ENCODE measurements at regions not wholly inside any gene's neighbourhood (a gene's known extent, or its start where the extent isn't known, plus 50 kb on each side); places are given as distances from the start of the nearest gene placed in this dataset.
"Not testable (repeated sequence)": the region's sequence is repeated elsewhere in the genome, so short reads cannot be mapped to it uniquely, and the experiment has no call there.

DNA sequence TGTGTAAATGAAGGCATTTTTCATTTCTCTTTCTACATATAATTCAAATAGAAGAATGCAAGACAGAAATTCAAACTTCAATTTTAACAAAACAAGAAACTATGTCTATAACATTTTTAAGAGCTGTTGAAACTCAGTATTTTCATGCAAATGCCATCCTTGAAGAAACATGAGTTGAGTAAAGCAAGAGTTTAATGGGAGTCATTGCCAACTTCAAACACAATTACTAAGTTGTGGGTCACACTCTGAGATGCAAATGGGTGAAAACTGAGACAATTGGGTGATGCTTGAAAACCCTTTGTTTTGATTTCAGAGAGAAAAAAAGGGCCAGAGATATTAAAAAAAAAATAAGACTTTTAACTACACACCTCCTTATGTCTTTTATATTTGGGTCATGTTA, 865.9 kb downstream of the FAT4 start:
- DNase-seq, result no peak
- Histone ChIP-seq H3K4me3 (ENCODE audit: insufficient read depth, low read depth, low read length) (no peak overlapping the region), H3K27me3 (ENCODE audit: control insufficient read depth, insufficient read depth, low read length) (no peaks in the 10 kb centered on the region), H3K36me3 (replicated peaks; ENCODE audit: control insufficient read depth, insufficient read depth, low read length) (no peaks in the 10 kb centered on the region)

DNA sequence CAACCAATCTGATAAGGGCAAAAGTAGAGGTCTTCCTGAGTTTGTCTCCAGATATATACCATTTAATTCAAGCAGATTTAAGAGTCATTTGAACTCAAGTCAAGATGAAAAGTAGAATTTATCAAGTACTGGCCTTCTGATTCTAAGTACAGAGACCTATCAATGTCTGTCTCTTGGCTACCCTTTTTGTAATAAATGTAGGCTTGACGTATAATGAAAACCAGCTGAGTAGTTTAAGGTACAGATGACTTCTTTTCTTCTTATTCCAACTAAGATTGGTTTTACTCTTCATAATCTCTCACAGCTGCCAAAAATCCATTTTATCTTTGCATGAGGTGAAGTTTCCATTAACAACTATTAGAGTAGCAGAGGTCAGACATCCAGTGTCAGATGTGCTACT, 867.6 kb downstream of the FAT4 start:
- no peak overlapping the region for H3K4me3 ChIP-seq (ENCODE audit: insufficient read depth, low read depth, low read length)
- DNase-seq, result no peak
- no peaks in the 10 kb centered on the region for H3K36me3 ChIP-seq (replicated peaks; ENCODE audit: control insufficient read depth, insufficient read depth, low read length)
- no peaks in the 10 kb centered on the region for H3K27me3 ChIP-seq (ENCODE audit: control insufficient read depth, insufficient read depth, low read length)

DNA sequence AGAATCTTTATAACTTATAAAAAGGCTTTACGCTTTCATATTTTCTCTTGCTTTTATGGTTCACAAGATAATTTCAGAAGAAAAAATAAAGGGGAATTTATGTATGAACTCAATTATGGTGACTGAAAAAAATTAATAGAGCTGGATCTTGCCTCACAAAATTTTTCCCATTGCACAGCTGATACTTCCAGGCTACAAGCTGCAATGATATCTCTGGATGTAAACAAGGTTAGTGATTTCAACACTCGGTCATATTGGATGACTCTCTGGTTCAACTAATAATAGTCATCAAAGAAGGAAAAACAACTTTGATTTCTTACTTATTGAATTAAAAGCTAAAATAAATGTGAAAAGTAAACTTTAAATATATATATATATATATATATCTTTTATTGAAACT, 868.0 kb downstream of the FAT4 start:
- Histone ChIP-seq H3K36me3 (replicated peaks; ENCODE audit: control insufficient read depth, insufficient read depth, low read length) (no peaks in the 10 kb centered on the region), H3K4me3 (ENCODE audit: insufficient read depth, low read depth, low read length) (no peak overlapping the region), H3K27me3 (ENCODE audit: control insufficient read depth, insufficient read depth, low read length) (no peaks in the 10 kb centered on the region)
- DNase-seq, result no peak

DNA sequence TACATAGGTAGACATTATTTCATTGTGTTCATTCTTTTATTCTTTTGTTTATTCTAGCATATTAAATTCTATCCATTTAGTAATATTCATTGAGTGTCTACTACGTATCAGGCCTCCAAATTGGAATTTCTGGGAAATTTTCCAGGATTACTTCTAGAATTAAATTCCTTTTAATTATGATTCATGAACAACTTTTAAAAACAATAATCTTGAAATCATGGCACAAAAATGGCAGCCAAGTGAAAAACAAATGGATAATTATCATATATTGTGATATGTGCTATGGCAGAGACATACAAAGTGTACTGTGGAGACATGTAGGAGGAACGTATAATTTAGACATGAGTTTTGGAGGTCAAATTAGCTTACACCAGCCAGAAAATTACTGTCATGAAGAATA, 868.5 kb downstream of the FAT4 start:
- no peaks in the 10 kb centered on the region for H3K36me3 ChIP-seq (replicated peaks; ENCODE audit: control insufficient read depth, insufficient read depth, low read length)
- no peaks in the 10 kb centered on the region for H3K27me3 ChIP-seq (ENCODE audit: control insufficient read depth, insufficient read depth, low read length)
- no peak overlapping the region for H3K4me3 ChIP-seq (ENCODE audit: insufficient read depth, low read depth, low read length)
- no peak for DNase-seq

DNA sequence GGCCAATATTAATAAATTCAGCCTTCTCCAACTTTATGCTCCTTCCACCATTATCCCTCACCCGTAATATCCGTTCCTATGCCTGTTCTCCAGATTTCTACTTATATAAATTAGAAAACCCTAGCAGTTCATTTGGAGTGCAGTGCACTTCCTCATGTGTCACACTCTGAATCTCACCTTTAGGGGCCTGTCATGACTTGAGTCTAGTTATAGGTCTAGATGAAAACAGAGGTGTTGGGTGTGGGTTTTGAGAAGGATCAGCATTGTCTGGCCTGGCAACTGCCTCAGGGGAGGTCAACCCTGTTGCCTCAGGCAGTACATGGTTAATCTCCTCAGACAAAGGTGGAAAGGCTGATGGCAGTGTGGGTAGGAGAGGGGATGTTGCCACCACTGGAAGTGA, 876.8 kb downstream of the FAT4 start:
- H3K36me3 ChIP-seq (replicated peaks; ENCODE audit: control insufficient read depth, insufficient read depth, low read length), result no peaks in the 10 kb centered on the region
- no peaks in the 10 kb centered on the region for H3K27me3 ChIP-seq (ENCODE audit: control insufficient read depth, insufficient read depth, low read length)
- no peak for DNase-seq
- H3K4me3 ChIP-seq (ENCODE audit: insufficient read depth, low read depth, low read length), result no peak overlapping the region

DNA sequence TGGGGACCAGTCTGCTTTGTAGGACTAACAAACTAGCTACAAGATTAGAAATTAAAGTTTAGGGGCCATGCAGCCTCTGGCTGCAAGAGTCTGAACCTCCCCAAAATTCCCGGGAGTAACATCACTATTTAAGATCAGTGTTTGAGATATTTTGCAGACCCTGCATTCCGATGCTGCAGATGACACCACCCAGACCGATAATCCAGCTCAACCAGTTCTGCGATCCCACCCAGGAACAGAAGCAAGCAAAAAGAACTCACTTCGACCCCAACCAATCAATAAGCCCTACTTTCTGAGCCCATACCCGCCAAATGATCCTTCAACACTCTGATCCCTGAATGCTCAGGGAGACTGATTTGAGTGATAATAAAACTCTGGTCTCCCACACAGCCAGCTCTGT, 877.8 kb downstream of the FAT4 start:
- H3K27me3 ChIP-seq (ENCODE audit: control insufficient read depth, insufficient read depth, low read length), result no peaks in the 10 kb centered on the region
- no peak overlapping the region for H3K4me3 ChIP-seq (ENCODE audit: insufficient read depth, low read depth, low read length)
- no peak for DNase-seq
- no peaks in the 10 kb centered on the region for H3K36me3 ChIP-seq (replicated peaks; ENCODE audit: control insufficient read depth, insufficient read depth, low read length)

DNA sequence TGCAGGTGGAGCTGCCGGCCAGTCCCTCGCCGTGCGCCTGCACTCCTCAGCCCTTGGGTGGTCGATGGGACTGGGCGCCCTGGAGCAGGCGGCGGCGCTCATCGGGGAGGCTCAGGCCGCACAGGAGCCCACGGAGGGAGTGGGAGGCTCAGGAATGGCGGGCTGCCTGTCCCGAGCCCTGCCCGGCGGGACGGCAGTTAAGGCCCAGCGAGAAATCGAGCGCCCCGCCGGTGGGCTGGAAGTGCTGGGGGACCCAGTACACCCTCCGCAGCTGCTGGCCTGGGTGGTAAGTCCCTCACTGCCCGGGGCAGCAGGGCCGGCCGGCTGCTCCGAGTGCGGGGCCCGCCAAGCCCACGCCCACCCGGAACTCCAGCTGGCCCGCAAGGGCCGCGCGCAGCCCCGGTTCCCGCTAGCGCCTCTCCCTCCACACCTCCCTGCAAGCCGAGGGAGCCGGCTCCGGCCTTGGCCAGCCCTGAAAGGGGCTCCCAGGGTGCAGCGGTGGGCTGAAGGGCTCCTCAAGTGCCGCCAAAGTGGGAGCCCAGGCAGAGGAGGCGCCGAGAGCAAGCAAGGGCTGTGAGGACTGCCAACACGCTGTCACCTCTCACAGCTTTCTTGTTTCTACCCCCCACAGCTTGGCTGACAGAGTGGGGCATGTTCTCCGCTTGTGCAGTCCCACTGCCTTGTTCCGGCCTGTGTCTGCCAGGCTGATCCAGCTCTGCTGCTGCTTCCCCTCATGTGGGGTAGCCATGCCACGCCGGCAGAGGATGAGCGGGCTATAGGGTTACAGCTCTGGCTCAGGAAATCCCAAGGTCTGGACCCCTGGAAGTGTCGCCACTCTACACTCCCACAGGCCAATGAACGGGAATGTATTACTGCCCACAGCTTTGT, 886.7 kb downstream of the FAT4 start:
- H3K4me3 ChIP-seq (ENCODE audit: insufficient read depth, low read depth, low read length); DNase-seq; H3K27me3 ChIP-seq (ENCODE audit: control insufficient read depth, insufficient read depth, low read length); H3K36me3 ChIP-seq (replicated peaks; ENCODE audit: control insufficient read depth, insufficient read depth, low read length): not testable (repeated sequence)

DNA sequence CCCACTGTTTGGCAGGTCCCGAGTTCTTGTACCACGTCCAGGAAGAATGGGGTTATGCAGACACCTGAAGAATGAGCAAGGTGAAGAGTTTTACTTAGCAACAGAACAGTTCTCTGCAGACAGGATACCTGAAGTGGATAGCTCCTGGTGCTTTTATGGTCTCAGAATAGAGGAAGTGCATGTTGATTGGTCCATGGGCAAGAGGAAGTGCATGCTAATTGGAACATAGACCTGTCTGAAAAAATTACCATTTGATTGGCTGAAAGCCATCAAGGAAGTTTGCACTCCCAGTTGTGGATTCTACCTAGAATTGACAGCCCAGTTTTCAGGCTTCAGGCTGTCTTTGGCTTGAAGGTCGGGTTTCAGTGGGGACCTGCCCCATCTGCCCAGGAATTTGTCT, 887.5 kb downstream of the FAT4 start:
- Histone ChIP-seq H3K36me3 (replicated peaks; ENCODE audit: control insufficient read depth, insufficient read depth, low read length) (no peaks in the 10 kb centered on the region), H3K4me3 (ENCODE audit: insufficient read depth, low read depth, low read length) (no peak overlapping the region), H3K27me3 (ENCODE audit: control insufficient read depth, insufficient read depth, low read length) (no peaks in the 10 kb centered on the region)
- no peak for DNase-seq

DNA sequence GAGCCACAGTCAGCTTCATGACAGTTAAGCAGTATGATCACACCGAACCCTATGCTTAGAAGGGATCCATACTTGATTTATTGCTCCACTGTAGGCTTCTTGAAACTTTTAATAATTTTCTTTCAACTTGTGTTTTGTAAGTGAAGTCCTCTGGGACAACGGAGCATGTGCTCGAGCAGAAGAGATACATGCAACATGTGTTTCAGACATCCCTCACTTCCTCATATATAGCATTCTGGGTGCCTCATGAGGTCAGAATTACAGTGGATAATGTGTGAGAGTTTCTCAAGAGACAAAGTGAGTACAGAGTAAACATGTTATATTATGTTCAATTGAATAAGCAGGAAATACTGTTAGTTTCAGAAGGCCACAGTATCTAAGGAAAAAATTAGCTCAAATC, 893.2 kb downstream of the FAT4 start:
- no peak overlapping the region for H3K4me3 ChIP-seq (ENCODE audit: insufficient read depth, low read depth, low read length)
- H3K36me3 ChIP-seq (replicated peaks; ENCODE audit: control insufficient read depth, insufficient read depth, low read length), result no peaks in the 10 kb centered on the region
- no peaks in the 10 kb centered on the region for H3K27me3 ChIP-seq (ENCODE audit: control insufficient read depth, insufficient read depth, low read length)
- no peak for DNase-seq

DNA sequence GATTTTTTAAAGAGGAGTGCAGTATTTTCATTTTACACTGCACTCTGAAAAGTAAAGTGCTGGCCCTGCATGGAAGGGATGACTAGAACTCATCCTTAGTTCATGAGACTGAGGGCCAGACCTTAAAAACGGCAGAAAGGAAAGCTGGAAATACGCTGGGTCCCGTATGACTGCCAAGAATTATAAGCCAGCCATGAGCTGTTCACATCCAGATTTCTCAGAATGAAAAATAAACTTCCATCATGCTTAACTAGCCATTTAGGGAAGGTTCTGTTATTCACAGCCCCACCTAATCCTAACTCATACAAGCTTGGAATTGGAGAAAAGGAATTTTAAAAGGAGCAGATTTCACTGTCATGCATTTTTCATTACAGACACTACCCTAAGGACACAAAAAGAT, 894.4 kb downstream of the FAT4 start:
- Histone ChIP-seq H3K36me3 (replicated peaks; ENCODE audit: control insufficient read depth, insufficient read depth, low read length) (no peaks in the 10 kb centered on the region), H3K27me3 (ENCODE audit: control insufficient read depth, insufficient read depth, low read length) (no peaks in the 10 kb centered on the region), H3K4me3 (ENCODE audit: insufficient read depth, low read depth, low read length) (no peak overlapping the region)
- DNase-seq, result no peak

DNA sequence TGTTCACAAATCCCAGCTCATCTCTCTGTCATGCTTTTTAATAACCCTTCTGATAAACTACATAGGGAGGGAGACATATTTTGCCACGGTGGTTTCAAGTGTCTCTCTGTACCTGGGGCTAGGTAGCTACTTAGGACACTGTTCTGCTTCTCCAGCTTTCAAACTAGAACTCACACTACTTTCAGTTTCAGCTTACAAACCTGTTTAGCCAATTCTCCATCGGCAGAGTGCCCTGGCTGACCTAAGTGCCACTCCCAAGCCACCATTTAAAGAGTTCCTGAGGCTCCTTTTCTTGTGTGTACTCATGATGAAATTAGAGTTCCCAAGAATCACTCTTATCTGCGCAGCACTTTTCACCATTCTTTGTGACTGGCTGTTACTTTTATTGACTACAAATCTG, 899.2 kb downstream of the FAT4 start:
- Histone ChIP-seq H3K27me3 (ENCODE audit: control insufficient read depth, insufficient read depth, low read length) (no peaks in the 10 kb centered on the region), H3K36me3 (replicated peaks; ENCODE audit: control insufficient read depth, insufficient read depth, low read length) (no peaks in the 10 kb centered on the region), H3K4me3 (ENCODE audit: insufficient read depth, low read depth, low read length) (no peak overlapping the region)
- no peak for DNase-seq

DNA sequence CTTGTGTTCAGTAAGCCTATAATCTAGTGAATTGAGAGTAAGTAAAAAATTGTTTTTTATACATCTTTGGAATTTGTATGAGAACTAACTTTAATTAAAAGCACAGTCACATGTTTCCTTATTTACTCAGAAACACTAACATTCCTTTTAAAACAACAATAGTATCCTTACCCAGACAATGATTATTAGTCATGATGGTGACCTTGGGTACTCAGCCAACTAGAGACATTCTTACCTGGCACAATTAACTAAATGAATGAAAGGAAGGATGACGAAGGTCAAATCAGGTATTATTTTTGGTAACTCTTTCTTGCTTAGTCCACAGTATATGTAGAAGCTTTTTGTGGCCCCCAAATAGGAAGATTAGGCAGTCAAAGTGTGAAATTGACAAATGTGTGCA, 901.0 kb downstream of the FAT4 start:
- DNase-seq, result no peak
- H3K4me3 ChIP-seq (ENCODE audit: insufficient read depth, low read depth, low read length), result no peak overlapping the region
- no peaks in the 10 kb centered on the region for H3K36me3 ChIP-seq (replicated peaks; ENCODE audit: control insufficient read depth, insufficient read depth, low read length)
- H3K27me3 ChIP-seq (ENCODE audit: control insufficient read depth, insufficient read depth, low read length), result no peaks in the 10 kb centered on the region

DNA sequence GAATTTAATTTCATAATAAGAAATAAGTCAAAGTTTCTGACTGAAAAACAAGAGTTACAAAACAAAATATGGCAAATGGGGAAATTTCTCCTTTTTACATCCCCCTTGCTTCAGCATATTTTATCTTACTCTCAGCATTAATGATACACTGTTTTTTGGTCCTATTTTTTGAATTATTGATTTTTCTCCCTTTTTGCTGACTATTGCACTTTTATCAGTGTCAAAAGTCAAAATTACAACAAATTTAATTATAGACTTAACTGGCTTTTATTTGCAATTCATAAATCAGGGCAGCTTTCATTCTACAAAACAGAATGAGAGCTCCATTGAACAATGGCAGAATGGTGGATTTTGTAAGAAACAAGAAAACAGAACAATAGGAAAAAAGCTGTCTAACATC, 901.9 kb downstream of the FAT4 start:
- Histone ChIP-seq H3K27me3 (ENCODE audit: control insufficient read depth, insufficient read depth, low read length) (no peaks in the 10 kb centered on the region), H3K36me3 (replicated peaks; ENCODE audit: control insufficient read depth, insufficient read depth, low read length) (no peaks in the 10 kb centered on the region), H3K4me3 (ENCODE audit: insufficient read depth, low read depth, low read length) (no peak overlapping the region)
- DNase-seq, result no peak

DNA sequence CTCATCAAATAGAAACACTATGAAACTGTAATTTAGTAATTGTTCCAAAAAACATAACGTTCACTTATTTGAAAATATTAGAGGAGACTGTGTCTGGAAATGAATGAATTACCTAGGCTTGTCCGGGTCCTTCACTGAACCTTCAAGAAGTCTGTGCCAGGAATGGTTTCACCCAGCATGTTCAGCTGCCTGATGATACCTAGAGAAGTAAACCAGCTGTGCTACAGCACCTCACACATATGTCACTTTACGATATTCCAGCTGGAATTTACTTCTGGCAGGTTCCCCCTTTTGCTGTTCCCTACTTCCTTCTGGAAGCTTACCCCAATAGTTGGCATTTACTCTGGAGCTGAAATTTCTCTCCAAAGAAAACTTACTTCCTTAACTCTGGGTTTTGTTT, 906.5 kb downstream of the FAT4 start:
- no peak for DNase-seq
- Histone ChIP-seq H3K27me3 (ENCODE audit: control insufficient read depth, insufficient read depth, low read length) (no peaks in the 10 kb centered on the region), H3K36me3 (replicated peaks; ENCODE audit: control insufficient read depth, insufficient read depth, low read length) (no peaks in the 10 kb centered on the region), H3K4me3 (ENCODE audit: insufficient read depth, low read depth, low read length) (no peak overlapping the region)

DNA sequence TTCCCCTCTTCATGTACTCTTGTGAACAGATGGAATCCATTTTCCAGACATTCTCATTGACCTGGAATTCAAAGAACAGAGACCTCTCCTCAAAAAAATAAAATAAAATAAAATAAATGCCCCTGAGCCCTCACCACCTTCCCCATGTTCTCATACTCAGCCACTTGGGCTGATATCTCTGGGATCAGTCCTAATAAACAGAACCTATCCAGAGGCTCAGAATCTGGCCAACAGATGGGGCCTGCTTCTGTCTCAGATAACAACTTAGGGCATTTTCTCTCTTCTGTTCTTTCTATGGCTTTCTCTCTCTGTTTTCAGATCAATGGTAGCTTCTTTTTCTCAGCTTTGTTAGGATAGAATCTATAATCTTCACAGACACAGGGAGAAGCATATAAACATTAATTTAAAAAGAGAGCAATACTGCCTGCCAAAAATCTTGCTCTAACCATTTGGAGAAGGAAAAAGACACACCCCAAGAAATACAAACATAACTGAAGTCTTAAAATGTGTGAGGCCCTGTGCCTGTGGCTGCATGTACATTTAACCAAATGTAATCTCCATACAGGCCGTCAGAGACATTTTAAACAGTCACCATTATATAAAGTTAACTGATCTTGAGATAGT, 907.1 kb downstream of the FAT4 start:
- H3K4me3 ChIP-seq (ENCODE audit: insufficient read depth, low read depth, low read length), result no peak overlapping the region
- DNase-seq, result no peak
- no peaks in the 10 kb centered on the region for H3K36me3 ChIP-seq (replicated peaks; ENCODE audit: control insufficient read depth, insufficient read depth, low read length)
- no peaks in the 10 kb centered on the region for H3K27me3 ChIP-seq (ENCODE audit: control insufficient read depth, insufficient read depth, low read length)

All from H7 (cell line).